ENCODE measurements at regions not wholly inside any gene's neighbourhood (a gene's known extent, or its start where the extent isn't known, plus 50 kb on each side); places are given as distances from the start of the nearest gene placed in this dataset.

- no peaks in the 10 kb centered on the region; the same call in 1 of the 2 replicates for H3K9me2 ChIP-seq (replicated peaks; ENCODE audit: insufficient read depth, low read length)
- TF ChIP-seq EZH2phosphoT487 (conservative IDR thresholded peaks at IDR 0.05; ENCODE audit: low read length): no peak
- no peak for TF ChIP-seq CTCF (IDR thresholded peaks at IDR 0.05; ENCODE audit: insufficient read depth, low read length, poor library complexity, severe bottlenecking)
- H3K4me3 ChIP-seq (ENCODE audit: insufficient read depth, low read length, poor library complexity, severe bottlenecking): no peak overlapping the region
- H3K9ac ChIP-seq (ENCODE audit: low read length): no peak overlapping the region
- no peaks in the 10 kb centered on the region for H3F3A ChIP-seq (ENCODE audit: insufficient read depth)
- H4K20me1 ChIP-seq (ENCODE audit: low read depth, low read length): no peaks in the 10 kb centered on the region
- H3K36me3 ChIP-seq (ENCODE audit: low read length): no peaks in the 10 kb centered on the region
- H3K9me3 ChIP-seq (ENCODE audit: insufficient read depth, low read length): no peaks in the 10 kb centered on the region
- H3K79me2 ChIP-seq (ENCODE audit: insufficient read depth, low read length): no peaks in the 10 kb centered on the region
- no peaks in the 10 kb centered on the region for H3K27me3 ChIP-seq (ENCODE audit: low read length)
- H3K27ac ChIP-seq (ENCODE audit: low read depth, low read length): no peak overlapping the region
- H2AFZ ChIP-seq (ENCODE audit: low read depth, low read length, severe bottlenecking): no peak overlapping the region
- no peak overlapping the region for H3K4me2 ChIP-seq (ENCODE audit: low read depth, low read length, poor library complexity, severe bottlenecking)
These were observed 450.0 kb downstream of the GADD45G start for GRCh38 chr9:90054810-90055209.

- Histone ChIP-seq H3F3A (ENCODE audit: insufficient read depth) (no peaks in the 10 kb centered on the region), H3K79me2 (ENCODE audit: insufficient read depth, low read length) (no peaks in the 10 kb centered on the region), H3K27me3 (ENCODE audit: low read length) (no peaks in the 10 kb centered on the region), H3K9me2 (replicated peaks; ENCODE audit: insufficient read depth, low read length) (no peaks in the 10 kb centered on the region; the same call in 1 of the 2 replicates), H3K36me3 (ENCODE audit: low read length) (no peaks in the 10 kb centered on the region), H3K4me3 (ENCODE audit: insufficient read depth, low read length, poor library complexity, severe bottlenecking) (no peak overlapping the region), H3K9ac (ENCODE audit: low read length) (no peak overlapping the region), H4K20me1 (ENCODE audit: low read depth, low read length) (no peaks in the 10 kb centered on the region), H2AFZ (ENCODE audit: low read depth, low read length, severe bottlenecking) (no peak overlapping the region), H3K27ac (ENCODE audit: low read depth, low read length) (no peak overlapping the region), H3K9me3 (ENCODE audit: insufficient read depth, low read length) (no peaks in the 10 kb centered on the region), H3K4me2 (ENCODE audit: low read depth, low read length, poor library complexity, severe bottlenecking) (no peak overlapping the region)
- TF ChIP-seq CTCF (IDR thresholded peaks at IDR 0.05; ENCODE audit: insufficient read depth, low read length, poor library complexity, severe bottlenecking) (no peak), EZH2phosphoT487 (conservative IDR thresholded peaks at IDR 0.05; ENCODE audit: low read length) (no peak)
These were observed 450.4 kb downstream of the GADD45G start for GRCh38 chr9:90055226-90055625.

- Histone ChIP-seq H2AFZ (ENCODE audit: low read depth, low read length, severe bottlenecking) (no peak overlapping the region), H3F3A (ENCODE audit: insufficient read depth) (no peaks in the 10 kb centered on the region), H3K9ac (ENCODE audit: low read length) (no peak overlapping the region), H3K4me3 (ENCODE audit: insufficient read depth, low read length, poor library complexity, severe bottlenecking) (no peak overlapping the region), H3K27me3 (ENCODE audit: low read length) (no peaks in the 10 kb centered on the region), H4K20me1 (ENCODE audit: low read depth, low read length) (no peaks in the 10 kb centered on the region), H3K9me3 (ENCODE audit: insufficient read depth, low read length) (no peaks in the 10 kb centered on the region), H3K27ac (ENCODE audit: low read depth, low read length) (no peak overlapping the region), H3K79me2 (ENCODE audit: insufficient read depth, low read length) (no peaks in the 10 kb centered on the region), H3K4me2 (ENCODE audit: low read depth, low read length, poor library complexity, severe bottlenecking) (no peak overlapping the region), H3K36me3 (ENCODE audit: low read length) (no peaks in the 10 kb centered on the region), H3K9me2 (replicated peaks; ENCODE audit: insufficient read depth, low read length) (no peaks in the 10 kb centered on the region)
- no peak for TF ChIP-seq CTCF (IDR thresholded peaks at IDR 0.05; ENCODE audit: insufficient read depth, low read length, poor library complexity, severe bottlenecking)
These were observed 452.5 kb downstream of the GADD45G start for GRCh38 chr9:90057361-90057760.

Data from SU-DHL-6 (cell line).